GM12873 (cell line): ENCODE measurements at regions not wholly inside any gene's neighbourhood (a gene's known extent, or its start where the extent isn't known, plus 50 kb on each side); places are given as distances from the start of the nearest gene placed in this dataset.

Experiments
- TF ChIP-seq, protein P1 (sequence below): IDR thresholded peaks from 2 replicates; pipeline ENCODE4 v1.5.1; 2012; ENCODE audit warnings: low read depth, mild to moderate bottlenecking, moderate library complexity, low read length, control low read depth; ENCODE audit not compliant: insufficient read depth; ENCODE audit errors: missing control alignments

DNA sequence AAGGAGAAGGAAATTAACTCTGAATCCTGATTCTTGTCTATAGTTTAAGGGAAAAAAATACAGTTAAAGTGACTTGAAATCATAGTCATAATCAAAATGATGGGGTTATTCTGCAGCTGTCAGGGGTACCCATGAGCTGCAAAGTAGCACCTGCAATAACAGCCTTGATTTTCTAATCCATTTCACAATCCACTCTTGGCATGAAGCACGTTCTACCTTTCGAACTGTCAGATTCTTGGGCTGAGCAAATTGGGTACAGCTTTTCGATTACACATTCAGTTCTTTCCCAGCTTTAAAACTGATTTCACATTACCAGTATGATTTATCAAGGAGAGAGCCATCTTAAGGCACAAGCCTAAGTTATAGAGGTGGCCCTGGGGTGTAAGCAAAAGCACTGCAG lies 118.5 kb upstream of the DTNBP1 start:
- TF ChIP-seq, protein P1, sequence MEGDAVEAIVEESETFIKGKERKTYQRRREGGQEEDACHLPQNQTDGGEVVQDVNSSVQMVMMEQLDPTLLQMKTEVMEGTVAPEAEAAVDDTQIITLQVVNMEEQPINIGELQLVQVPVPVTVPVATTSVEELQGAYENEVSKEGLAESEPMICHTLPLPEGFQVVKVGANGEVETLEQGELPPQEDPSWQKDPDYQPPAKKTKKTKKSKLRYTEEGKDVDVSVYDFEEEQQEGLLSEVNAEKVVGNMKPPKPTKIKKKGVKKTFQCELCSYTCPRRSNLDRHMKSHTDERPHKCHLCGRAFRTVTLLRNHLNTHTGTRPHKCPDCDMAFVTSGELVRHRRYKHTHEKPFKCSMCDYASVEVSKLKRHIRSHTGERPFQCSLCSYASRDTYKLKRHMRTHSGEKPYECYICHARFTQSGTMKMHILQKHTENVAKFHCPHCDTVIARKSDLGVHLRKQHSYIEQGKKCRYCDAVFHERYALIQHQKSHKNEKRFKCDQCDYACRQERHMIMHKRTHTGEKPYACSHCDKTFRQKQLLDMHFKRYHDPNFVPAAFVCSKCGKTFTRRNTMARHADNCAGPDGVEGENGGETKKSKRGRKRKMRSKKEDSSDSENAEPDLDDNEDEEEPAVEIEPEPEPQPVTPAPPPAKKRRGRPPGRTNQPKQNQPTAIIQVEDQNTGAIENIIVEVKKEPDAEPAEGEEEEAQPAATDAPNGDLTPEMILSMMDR: no peak

DNA sequence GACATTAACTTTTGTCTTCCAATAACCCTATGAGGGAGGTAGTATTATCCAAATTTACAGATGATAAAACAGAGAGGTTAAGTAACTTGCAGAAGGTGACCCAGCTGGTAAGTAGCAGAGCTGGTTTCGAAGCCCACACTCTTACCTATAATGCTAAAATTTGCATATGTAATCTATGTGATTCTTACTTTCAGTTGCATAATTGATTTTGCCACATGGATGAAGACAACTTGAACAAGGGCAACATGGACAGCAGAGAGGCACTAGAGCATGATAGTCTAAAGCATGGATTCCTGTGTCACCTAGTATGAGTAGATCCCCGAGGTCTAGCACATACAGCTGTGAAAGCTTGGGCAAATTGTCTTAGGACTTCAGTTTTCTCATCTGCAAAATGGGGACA lies 117.6 kb upstream of the DTNBP1 start:
- TF ChIP-seq, protein P1: no peak

DNA sequence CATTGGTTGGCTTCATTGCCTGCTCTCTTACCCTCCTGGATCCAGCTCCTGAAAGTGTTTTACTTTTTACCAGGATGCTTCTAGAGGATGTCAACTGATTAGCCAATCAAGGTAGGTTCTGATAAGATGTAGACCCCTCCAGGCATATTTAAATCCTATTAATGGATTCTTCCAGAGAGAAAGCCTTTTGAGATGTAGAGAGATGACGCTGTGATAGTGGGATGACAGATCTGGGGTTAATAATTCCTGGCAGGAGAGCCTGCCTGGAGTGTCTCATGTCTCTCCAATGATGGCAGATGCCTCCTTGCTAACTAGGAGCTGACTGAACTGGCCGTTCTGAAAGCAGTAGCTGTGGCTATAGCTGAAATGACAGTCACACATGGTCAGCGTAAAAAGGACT lies 116.9 kb upstream of the DTNBP1 start:
- TF ChIP-seq, protein P1: no peak

DNA sequence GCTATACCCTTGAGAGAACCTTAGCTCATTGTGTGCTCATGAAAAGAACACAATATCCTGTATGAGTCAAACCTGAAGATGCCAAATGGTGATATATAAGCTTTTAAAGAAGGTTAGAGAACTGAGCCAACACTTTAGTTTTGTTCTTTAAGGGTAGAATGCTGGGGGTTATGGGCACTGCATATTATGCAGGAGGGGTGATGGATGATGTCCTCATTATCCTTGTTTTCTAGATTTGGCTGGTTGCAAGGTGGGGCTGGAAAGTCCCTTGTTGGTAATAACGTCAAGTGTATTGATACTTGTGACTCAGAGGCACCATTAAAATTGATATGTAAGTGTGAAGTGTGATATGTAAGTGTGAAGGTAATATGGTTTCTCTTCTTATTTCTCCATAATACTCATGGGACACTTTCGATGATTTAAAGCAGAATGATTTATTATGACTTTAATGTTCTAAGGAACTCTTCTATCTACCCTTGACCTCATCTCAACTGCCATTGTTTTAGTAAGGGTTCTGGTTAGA lies 113.7 kb upstream of the DTNBP1 start:
- TF ChIP-seq, protein P1: no peak

DNA sequence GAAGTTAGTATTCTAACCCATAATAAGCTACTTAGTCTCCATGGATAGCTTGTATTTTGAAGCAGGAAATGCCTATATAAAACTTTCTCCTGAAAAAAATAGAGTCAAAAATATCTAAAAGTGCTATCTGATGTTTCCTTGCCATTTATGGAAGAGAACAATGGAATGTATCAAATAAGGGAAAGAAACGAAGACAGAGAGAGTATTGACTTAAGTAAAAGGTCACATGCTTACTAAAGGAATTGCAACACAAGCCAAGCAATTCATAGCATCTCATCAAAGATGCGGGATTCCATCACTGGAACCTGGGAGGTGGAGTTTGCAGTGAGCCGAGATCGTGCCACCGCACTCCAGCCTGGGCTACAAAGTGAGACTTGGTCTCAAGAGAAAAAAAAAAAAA lies 112.9 kb upstream of the DTNBP1 start:
- TF ChIP-seq, protein P1: no peak

DNA sequence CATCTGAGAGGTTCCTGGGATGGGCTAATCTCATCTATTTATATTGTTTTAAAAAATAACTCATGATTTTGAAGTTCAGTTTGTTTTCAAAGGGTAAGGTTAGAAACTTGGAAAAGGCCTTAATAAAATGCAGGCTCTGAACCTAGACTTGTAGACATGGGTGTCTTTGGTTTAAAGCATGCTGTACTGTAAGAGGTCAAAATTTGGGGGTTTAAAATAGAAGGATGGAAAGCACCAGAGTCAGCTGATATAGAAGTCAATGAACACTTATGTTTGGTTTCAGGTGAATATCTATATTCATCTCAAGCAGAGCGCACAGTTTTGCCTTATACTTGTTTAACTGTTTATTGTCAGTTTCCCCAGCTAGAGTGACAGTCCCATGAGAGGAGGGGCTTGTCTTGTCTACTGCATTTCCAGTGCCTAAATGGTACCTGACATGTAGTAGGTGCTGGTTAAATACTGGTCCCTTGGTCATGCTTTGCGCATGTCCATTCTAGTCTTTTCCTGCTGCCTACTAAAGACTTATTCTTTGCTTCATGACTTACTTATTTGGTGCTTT lies 112.3 kb upstream of the DTNBP1 start:
- TF ChIP-seq, protein P1: no peak

DNA sequence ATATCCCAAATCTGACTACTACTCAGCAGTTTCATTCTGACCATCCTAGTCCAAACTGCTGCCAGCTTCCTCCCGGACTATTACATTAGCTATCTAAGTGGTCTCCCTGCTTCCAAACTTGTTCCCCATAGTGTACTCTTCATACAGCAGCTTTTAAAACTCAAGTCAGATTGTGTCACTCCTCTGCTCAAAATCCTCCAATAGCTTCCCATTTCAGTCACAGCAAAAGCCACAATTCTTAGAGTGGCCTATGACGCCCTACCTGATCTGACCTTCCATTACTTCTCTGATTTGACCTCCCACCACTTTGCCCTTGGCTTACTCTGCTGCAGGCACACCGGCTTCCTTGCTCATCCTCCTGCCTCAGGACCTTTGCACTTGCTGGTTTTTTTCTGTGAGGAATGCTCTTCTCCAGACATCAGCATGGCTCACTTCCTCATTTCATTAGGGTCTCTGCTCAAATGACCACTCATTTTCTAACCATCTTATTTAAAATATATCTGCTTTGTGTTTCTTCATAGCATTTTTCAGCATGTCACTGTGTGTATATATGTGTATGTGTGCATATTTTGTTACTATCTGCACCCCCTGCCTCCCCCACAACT lies 111.1 kb upstream of the DTNBP1 start:
- TF ChIP-seq, protein P1: no peak
